ENCODE measurements at regions not wholly inside any gene's neighbourhood (a gene's known extent, or its start where the extent isn't known, plus 50 kb on each side); places are given as distances from the start of the nearest gene placed in this dataset.

DNA sequence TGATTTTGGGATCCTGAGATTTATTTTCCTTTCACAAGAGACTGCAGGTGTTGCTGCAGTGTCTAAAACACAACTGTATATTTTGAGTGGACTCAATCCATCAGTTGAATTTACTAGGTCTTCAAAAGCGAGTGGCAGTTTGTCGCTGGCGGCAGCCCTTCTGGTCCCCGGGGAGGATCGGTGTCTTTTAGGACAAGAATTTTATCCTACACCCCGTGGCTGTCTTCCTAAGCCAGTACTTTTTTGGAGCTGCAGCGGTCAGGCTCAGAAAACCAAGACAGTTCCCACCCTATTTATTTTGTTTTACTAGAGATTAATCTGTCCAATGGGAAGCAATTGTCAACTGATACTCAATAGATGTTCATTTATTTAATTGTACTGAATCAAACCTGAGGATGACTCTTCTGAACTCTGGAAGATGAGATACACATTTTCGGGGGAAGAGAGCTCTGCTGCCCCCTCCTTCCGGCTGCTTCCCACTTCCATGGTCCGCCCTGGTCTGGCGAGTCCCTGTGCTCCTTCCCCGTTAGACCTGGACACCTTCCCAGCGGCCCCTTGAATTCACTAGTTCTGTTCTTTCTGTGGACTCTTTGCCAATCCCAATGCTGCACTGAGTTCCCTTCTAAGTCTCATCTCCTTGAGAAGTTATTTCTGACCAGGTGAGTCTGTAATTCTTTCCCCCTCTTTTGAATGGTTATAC lies 90.6 kb downstream of the ERMARD start:
- no peak for FAIRE-seq

DNA sequence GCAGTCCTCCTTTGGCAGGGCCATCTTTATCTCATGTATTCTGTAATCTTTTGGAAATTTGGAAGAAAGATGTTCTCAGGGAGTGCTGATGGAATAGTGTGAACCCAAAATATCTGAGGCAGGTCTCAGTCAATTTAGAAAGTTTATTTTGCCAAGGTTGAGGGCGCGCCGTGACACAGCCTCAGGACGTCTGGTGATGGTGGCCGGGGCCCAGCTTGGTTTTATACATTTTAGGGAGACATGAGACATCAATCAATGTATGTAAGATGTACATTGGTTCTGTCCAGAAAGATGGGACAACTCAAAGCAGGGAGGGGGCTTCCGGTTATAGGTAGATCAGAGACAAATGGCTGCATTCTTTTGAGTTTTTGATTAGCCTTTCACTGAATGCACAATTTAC lies 89.8 kb downstream of the ERMARD start:
- no peak for DNase-seq (ENCODE audit: extremely low spot score, insufficient read length, low read depth)
- FAIRE-seq = no peak

More for the DNA sequence above, 90.6 kb downstream of the ERMARD start:
- no peak for DNase-seq (ENCODE audit: extremely low spot score, insufficient read length, low read depth)

DNA sequence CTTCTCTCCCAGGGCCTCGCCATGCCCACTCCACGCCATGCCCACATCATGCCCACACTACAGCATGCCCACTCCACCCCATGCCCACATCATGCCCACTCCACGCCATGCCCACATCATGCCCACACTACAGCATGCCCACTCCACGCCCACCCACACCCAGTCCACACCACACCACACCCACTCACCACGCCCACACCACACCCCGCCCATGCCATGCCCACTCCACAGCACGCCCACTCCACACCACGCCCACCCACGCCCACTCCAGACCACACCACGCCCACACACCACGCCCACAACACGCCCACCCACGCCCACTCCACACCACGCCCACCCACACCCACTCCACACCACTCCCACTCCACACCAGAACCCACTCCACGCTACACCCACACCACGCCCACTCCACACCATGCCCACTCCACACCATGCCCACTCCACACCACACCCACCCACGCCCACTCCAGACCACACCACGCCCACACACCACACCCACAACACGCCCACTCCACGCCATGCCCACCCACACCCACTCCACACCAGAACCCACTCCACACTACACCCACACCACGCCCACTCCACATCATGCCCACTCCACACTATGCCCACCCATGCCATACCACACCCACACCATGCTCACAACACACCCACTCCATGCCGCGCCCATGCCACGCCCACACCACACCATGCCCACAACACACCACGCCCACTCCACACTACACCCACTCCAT lies 88.6 kb downstream of the ERMARD start:
- DNase-seq (ENCODE audit: extremely low spot score, insufficient read length, low read depth) = no peak

DNA sequence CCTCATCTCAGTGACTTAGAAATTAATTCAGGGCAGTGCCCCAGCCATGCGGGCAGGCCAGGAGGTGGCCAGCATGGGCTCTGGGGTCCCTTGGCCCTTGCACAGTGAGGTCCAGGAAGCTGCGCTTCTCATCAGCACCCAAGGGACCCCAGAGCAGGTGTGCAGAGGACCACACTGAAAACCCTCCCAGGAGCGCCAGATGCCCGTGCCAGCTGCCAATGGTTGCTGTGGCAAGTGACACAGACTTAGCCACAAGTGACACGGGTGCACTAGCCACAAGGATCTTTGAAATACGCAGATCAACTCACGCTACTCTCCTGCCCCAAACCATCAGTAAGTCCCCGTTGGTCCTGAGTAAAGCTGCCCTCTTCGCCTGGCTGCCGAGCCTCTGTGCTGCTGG lies 88.1 kb downstream of the ERMARD start:
- FAIRE-seq = no peak
- DNase-seq (ENCODE audit: extremely low spot score, insufficient read length, low read depth) = no peak

More for the DNA sequence above, 88.6 kb downstream of the ERMARD start:
- FAIRE-seq = no peak

DNA sequence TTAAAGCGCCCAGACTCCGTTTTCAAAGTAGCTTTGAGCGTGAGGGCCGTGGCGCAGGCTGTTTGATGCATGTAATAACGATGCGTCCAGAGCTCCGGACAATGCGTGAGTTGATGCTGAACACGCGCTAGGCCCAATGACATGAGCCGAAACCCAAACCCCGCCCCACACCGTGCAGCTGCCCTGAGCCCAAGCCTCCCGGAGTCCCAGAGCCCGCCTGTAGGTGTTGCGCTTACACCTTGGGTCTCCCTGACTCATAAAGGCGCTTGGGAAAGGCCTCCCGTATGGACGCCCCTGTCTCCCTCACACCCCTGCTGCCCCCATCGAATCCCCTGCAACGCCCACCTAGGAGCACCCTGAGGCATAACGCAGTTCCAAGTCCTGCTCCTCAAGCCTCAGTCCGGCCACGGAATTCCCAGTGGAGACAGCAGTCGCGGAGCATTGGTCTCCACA lies 87.6 kb downstream of the ERMARD start:
- FAIRE-seq (no peak), DNase-seq (ENCODE audit: extremely low spot score, insufficient read length, low read depth) (no peak)

DNA sequence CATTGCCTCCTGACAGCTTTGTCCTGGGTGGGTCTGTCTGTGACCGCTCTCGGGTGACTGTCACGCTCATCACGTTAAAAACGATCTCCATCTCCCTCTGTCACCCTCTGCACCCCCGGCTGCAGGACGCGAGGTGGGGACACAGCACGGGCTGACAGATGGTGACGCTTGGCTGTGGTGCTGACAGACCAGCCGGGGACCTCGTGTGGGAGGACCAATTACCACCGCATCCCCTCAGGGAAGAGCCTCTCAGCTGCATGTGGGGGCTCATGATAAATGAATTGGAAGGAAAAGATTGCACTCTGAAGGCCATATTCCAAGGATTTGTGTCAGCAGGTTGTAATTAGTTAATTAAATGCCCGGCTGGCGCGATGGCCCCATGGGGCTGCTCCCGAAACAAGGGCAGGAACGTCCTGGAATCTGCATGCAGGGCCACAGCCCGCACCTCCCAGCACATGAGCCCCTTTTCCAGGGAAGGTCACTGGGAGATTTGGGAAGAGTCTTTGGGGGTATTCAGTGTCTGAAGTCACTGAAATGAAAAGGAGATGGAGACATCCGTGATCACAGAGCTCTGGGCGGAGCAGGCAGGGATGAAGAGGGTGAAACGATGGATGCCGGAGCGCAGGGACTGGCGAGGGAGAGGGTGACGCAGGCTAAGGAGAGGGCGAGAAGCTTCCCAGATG lies 87.1 kb downstream of the ERMARD start:
- FAIRE-seq = no peak
- DNase-seq (ENCODE audit: extremely low spot score, insufficient read length, low read depth) = no peak

DNA sequence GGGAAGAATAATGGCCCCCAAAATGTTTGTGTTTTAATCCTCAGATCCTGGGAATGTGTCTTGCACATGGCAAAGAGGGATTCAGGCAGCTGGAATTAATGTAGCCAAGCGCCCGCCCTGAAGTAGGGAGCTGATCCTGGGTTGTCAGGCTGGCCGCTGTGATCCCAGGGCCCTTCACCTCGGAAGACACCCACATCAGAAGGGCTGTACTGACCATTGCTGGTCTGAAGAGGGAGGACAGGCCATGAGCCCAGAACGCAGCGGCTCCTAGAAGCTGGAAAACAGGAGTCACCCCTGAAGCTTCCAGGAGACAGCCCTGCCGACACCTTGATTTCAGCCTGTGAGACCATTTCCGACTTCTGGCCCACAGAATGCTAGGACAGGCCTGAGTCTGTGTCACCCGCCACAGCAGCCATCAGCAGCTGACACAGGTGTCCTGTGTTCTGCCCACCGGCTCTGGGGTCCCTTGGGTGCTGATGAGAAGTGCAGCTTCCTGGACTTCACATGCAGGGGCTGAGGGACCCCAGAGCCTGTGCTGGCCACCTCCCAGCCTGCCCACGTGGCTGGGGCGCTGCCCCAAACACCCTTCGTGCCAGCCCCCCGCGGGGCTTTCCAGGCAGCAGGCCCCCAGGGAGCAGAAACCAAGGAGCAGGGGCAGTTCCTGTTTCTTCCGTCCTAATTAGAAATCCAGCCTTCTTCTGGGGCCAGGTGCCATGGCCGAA lies 86.3 kb downstream of the ERMARD start:
- no peak for FAIRE-seq

DNA sequence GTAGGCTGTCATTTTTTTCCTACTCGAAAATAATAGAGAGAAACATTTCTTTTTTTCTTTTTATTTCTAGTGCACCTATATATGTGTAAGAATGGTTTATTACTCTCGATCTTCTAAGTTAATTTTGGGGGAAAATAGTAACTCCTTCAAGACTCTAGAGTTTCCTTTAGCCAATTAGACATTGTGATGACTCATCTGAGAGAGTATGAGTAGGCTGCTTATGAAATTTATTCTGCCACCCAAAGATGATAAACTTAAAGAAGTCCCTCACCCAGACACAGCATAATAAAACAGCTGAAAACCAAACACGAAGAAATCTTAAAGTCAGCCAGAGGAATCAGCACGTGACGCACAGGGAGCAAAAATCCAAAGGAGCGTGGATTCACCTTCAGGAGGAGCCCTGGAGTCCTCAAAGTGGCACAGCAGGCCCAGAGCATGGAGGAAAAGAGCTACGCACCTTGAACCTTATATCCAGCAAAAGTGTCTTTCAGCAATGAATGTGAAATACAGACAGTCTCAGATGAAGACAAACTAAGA lies 81.9 kb downstream of the ERMARD start:
- FAIRE-seq (no peak), DNase-seq (ENCODE audit: extremely low spot score, insufficient read length, low read depth) (no peak)

More for the DNA sequence above, 86.3 kb downstream of the ERMARD start:
- DNase-seq (ENCODE audit: extremely low spot score, insufficient read length, low read depth) = no peak

DNA sequence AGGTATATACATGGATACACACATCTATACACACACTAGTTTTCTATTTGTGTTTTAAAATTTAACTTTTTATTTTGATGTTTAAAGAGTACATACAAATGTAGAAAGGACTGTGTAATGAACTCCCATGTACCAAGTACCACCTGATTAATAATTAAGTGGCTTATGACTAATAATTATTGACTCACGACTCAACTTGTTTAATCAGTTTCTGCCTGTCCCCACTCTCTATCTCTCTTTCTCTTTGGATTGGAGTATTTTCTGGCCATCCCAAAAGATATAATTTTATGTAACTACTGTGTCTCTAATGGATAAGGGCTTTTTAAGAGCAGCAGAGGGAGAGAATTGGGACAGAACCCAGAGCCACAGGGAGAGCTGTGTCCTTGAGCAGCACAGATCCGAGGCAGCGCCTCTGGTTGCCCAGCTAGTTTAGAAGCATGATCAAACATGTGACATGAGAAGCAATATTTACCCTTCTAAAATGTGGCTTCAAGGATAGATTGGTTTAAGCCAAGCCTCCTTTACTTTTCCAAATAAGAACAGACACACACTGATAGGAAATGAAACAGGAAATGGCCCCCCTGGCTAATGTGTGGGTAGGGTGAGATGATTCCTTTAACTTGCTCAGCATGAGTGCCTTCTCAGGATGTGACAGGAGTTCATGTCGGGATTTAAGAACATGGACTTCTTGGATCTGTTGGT lies 81.0 kb downstream of the ERMARD start:
- DNase-seq (ENCODE audit: extremely low spot score, insufficient read length, low read depth) (no peak), FAIRE-seq (no peak)

DNA sequence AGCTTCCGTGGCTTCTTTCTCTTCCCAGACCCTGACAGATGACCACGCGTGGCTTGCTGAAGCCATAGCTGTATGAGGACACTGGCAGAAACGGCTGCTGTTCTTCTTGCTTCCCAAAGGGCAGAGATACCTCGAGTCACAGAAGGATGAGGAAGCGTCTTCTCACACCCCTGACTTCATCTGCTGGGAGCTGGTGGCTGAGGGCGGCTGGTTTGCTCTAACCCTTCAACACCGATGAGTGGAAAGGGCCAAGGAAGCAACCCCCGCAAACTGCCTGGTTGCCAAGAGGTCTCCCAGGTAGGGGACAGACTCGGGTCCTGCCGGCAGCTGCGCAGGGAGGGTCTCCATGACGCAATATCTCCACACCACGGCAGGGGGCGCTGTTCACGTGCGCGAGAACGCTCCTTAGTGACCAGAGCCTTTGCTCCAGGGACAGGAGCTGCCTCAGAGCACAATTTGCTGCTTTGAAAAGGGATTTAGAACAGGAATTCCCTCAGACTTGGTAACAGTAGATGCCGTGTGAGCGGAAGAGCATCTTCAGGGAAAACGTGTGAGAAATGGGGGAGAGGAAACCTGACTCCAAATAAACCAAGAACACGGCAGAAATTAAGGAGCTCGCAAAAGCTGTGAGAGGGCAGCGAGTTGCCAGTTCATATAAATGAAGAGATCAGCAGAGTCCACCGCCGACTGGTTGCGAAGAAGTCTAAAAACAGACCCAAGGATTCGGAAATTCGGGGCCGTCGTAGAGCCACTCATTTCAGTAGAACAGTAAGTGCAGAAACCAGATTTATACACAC lies 80.2 kb downstream of the ERMARD start:
- peak; percentile 66 for FAIRE-seq
- DNase-seq (ENCODE audit: extremely low spot score, insufficient read length, low read depth) = peak; percentile 38
